NCI-H345 treated with DMSO at 0.1 percent for 48 hours (cell line): ENCODE measurements at regions not wholly inside any gene's neighbourhood (a gene's known extent, or its start where the extent isn't known, plus 50 kb on each side); places are given as distances from the start of the nearest gene placed in this dataset.

Experiments used
- DNase-seq: peaks from one replicate; lab custom pipeline; 2025; ENCODE audit not compliant: unreplicated experiment; lab: John Stamatoyannopoulos, UW

DNA sequence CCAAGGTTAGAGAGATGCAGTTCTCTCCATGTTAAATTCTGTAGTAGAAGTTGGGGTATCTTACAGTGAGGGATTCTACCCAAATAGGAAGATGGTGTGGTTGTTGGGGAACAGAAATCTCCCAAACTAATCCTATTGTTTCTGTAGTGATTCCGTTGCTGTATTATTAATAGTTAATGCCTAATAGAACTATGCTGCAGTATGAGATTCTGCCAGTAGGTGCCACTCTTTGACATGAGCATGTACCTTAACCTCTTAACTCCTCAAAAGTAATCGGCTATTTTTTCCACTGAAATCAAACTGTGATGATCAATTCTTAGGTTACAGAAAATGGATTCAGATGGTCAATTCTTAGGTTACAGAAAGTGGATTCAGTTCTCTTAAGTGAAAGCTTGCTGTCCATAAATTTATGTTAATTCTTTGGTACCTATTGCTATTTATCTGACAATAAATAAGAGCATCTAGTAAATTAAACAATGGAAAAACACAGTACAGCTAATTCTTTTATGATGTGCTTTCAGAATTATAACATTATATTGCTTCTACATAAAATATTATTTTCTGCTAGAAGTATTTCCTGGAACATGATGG lies 97.9 kb upstream of the DLX2 start:
- no peak for DNase-seq

GRCh38 chr2:172204309-172204708 lies 101.6 kb upstream of the DLX2 start:
- DNase-seq: no peak

DNA sequence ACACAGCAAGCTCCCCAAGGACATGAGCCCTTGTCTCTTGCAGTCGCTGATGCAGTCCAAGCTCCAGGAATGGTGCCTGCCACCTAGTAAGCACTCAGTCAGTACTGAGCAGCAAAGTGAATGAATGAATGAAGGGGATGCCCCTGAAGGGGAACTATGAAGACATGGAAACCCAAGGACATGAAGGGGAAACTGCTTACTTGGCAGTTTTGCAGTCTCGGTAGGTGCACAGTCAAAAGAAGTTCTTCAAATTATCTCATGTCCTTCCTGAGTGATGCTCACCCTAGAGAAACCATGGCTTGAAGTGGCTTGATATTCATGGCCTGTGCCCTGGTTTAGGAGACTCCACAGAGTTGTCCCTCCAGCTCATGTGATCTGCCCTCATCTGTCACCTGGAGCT lies 102.1 kb upstream of the DLX2 start:
- no peak for DNase-seq

DNA sequence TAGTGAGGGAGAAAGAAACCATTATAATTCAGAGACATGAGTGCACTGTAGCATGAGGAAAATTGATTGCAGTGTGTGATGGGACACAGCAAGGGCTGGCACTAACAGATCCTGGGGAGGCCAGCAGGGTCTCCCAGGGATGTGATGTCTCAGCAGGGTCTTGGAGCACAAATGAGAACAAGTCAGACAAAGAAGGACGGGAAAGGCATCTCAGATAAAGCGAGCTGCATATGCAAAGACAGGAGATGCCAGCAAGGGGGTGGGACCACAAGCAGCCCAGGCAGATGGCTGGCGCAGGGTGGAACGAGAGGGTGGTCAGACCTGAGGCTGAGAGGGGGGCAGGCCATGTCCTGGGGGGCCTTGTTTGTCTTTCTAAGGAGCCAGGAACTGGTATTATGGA lies 102.6 kb upstream of the DLX2 start:
- DNase-seq: no peak

DNA sequence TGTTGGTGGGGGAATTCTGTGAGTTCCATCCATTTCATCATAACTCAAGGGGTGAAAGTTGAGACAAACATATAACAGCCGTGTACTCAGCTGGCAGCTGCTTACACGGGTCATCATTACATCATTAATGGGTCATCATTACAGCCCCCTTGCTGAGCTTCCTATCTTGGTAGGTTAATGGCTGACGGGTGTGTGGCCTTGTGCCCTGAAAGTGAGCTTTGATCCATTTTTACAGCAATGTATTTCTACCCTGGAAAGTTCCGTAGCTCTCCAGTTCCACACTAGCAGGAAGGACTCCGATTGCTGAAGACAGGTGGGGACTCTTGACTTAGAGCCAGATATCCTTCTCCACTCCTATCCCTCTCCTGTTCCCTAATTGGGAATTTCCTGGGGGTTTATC lies 105.2 kb upstream of the DLX2 start:
- no peak for DNase-seq

DNA sequence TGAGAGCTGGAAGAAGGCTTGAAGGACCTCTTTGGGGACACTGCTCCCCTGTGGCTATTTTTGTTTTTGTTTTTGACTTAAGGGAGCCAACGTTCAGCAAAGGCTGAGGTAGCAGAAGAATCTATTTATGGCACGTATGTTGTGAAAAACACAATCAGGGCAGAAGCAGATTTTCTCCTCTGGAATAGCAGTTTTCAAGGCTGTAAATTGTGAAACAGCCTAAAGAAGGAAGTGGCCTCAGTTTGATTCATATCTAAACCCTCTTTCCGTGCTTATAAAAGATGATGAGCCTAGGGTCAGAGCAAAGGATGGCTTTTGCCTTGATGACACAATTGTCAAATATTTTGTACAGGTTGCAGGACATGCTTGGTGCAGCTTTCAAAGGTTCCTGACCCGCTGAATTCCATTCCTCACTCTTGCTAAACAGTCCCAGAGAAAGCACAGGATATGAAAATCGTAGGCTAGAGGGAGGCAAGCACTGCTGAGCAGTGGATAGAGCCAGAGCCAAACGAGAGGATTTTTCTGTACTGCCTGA lies 106.2 kb upstream of the DLX2 start:
- DNase-seq: no peak

DNA sequence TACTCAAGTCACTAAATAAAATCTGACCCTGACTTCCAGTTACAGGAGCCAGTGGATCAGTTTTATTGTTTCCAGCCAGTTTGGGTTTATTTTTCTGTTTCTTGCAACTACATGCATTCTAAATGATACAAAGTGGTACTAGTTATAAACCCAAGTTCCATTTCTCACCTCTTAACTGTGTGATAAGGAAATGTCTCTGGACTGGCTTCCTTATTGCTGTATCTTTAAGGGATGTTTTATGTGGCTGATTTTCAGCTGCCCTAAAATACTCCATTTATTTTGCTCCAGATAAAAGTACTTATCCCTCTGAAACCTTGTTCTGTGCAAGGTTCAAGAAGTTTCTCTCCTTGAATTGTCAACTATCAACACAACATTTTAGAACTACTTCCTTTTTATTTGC lies 107.9 kb upstream of the DLX2 start:
- no peak for DNase-seq

DNA sequence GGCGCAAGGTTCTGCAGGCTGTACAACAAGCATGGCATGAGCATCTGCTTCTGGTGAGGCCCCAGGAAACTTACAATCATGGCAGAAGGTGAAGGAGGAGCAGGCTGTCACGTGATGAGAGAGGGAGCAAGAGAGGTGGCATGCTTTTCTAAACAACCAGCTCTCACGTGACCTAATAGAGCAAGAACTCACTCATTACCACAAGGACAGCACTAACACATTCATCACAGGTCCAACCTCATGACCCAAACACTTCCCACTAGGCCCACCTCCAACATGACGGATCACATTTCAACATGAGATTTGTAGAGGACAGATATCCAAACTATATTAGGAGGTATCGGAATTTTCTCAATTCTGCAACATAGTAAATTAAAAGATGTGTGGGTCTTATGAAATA lies 108.8 kb upstream of the DLX2 start:
- no peak for DNase-seq

DNA sequence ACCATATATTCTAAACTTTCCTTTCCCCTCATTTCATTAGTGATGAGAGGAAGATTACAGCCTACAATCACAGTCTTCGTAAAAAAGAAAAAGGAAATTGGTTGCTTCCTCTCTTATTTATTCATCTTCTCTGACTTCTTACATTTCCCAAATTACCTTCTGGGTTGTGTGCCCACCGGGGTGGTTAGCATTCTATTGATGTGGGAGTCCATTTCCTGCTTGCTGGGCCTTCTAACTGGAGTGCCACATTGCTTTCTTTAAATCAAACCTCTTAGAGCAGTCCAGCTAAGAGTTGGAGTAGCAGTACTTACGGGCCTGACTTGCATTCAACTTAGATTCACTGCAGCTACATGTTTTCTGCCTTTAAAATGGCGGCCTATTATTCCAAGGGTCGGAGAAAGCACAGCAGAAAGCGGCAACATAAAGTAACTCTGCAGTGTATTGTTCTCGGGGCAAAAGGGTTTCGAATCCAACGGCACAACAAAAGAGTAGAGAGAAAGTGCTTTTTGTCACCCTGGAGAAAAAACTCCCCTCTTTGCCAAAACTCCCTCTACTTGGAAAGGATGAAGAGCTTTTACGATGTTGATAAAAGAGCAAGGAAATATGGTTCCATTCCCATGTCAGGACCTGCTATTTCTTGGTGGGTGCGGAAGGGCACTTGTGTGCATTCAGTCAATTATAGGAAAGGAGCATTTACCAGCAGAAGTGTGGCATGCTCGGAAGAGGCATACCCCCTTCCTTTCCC lies 110.6 kb upstream of the DLX2 start:
- no peak for DNase-seq

- no peak for DNase-seq
Measured at GRCh38 chr2:172214252-172214651, 111.6 kb upstream of the DLX2 start.

DNA sequence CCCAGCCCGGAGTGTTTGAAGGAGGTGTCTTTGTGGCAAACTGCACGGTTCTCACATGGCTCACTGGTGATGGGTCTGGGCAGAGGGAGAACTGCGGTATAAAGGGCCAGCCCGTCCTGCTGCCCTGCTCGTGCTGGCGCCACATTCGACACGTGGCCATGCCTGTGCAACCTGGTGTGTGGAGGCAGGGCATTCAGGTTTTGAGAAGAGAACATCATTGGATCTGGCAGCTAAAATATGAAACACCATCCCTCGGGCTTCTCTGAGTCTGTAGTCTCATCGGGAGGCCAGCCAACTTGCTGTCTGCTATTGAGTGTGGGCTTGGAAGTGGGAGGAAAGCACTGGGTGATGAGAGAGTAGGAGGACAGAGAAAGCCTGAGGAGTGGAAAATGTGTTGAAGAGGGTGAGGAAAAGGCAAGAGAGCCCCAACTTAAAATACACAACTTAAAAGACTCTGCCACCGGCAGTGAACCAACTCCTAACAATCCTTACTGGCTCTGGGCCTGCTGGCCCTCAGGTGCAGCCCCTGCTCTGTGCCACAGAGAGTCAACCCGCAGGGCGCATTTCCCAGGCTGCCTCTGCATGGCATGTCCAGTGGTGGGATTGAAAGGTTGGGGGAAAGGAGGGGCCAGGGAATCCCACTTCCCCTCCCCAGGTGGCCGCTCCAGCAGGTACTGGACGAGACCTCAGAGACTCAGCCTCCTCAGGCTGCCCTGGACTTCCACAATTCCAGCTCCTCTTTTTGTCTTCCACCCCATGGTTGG lies 112.7 kb upstream of the DLX2 start:
- DNase-seq: no peak

GRCh38 chr2:172215936-172216335 lies 113.2 kb upstream of the DLX2 start:
- DNase-seq: no peak

GRCh38 chr2:172216477-172216876 lies 113.8 kb upstream of the DLX2 start:
- DNase-seq: no peak

GRCh38 chr2:172219201-172219600 lies 116.5 kb upstream of the DLX2 start:
- DNase-seq: no peak

- DNase-seq: no peak
Measured at GRCh38 chr2:172220121-172220520, 117.4 kb upstream of the DLX2 start.

- no peak for DNase-seq
Measured at GRCh38 chr2:172223601-172224054, 120.9 kb upstream of the DLX2 start.

DNA sequence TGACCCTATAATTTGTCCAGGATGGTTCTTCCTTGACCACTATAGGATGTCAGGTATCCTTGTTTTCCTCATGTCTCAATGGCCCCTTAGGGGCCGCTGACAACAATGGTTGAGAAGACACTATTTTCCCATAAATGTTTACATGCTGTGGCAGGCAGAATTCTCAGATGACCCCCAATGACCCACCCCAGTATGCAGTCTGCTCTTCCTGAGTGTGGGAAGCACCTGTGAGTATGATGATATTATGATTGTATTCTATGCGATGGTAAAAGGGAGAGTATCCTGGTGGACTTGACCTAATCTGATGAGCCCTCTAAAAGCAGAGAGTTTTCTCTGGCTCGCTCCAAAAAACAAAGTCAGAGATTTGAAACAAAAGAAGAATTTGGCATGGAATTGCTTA lies 123.1 kb upstream of the DLX2 start:
- DNase-seq: no peak

- DNase-seq: no peak
Measured at GRCh38 chr2:172226244-172227061, 123.8 kb upstream of the DLX2 start.

- no peak for DNase-seq
Measured at GRCh38 chr2:172227719-172228118, 125.0 kb upstream of the DLX2 start.

DNA sequence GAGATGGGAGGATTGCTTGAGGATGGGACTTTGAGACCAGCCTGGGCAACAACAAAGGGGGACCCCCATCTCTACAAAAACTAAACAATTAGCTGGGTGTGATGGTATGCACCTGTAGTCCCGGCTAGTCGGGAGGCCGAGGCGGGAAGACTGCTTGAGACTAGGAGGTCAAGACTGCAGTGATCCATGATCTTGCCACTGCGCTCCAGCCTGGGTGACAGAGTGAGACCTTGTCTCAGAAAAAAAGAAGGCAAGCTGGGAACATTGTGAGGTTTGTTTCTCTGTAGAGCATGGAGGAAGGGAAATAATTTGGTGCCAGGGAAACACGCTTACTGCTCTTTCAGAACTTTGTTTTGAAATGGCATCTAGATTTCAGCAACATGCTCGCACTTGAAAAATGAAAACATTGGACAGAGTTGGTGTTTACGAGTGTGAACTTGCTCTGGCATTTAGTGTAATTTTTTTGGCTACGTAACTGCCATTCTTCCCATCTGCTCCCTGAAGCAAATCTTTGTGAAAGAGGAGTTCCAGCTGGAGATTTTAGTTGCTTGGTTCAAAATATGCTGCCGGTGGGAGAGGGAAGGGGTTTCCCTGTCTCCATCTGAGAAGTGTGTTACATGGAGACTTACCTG lies 125.6 kb upstream of the DLX2 start:
- no peak for DNase-seq

- DNase-seq: no peak
Measured at GRCh38 chr2:172229125-172229524, 126.4 kb upstream of the DLX2 start.
